NCI-H146 (cell line): ENCODE measurements at regions not wholly inside any gene's neighbourhood (a gene's known extent, or its start where the extent isn't known, plus 50 kb on each side); places are given as distances from the start of the nearest gene placed in this dataset.
"Not testable (repeated sequence)": the region's sequence is repeated elsewhere in the genome, so short reads cannot be mapped to it uniquely, and the experiment has no call there.

Source experiments
- DNase-seq: peaks from one replicate; lab custom pipeline; 2025; lab: John Stamatoyannopoulos, UW

DNA sequence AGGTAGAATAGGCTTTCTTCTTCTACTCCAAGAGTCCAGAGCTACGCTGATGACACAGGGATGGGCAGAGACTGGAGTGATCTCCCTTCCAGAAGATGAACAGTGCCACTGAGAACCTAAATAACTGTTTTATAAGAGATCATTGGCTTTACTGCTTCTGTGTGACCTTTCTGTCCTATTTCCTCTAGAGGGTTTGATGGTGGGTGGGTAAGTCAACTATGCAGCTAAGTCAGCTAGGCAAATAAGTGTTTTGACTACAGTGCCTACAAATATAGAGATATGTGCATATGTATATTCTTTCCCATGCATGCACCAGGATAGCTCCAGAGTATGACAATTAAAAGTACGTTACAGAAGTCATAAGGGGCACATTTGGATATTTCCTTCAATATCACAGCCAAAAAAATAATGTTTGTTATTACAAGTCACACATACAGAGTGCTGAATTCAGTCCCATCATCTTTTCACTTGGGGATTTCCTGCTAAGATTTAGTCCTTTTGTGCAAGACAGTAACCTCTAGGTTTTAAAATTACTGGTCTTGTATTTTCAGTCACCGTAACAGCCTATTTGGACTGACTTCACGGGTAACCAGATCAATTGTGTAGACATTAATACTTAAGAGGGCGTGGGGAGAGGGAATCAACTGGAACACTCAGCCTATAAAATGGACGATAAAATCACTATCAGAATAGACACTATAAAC is 412.6 kb upstream of the SOX5 start:
- DNase-seq = no peak

DNA sequence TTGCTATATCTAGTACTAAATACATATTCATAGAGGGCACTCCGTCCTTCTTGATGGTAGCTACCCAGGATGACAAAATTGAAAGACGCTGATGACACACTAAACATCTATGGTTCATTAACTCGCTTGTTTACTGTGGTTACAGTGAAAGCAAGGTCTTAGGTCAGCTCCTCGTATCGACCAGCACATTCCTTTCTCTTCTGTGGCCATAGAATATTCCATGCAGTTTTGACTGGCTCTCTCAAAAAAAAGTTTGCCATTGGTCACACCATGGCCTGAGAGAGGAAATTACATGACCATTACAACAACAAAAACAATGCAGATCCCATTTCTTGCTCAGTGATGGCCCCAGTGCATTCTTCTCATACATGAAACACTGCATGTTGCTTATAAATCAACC is 411.4 kb upstream of the SOX5 start:
- no peak for DNase-seq

DNA sequence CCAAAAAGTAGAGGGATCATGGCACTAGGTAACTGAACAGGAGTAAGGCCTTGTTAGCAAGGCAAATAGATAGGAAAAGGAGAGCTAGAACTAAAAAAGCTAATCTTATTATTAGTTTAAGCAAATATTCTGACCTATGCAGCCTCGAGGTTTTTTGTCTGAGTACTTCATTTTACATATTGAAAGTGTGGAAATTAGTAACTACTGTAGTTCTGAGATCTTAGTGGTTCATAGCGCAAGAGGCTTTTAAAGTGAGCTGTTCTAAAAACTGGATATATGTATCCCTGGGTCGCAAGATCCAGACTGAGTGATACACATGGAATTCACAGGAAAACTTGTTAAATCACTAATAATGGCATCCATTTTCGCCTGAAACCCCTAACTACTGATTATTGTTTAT is 411.0 kb upstream of the SOX5 start:
- no peak for DNase-seq

DNA sequence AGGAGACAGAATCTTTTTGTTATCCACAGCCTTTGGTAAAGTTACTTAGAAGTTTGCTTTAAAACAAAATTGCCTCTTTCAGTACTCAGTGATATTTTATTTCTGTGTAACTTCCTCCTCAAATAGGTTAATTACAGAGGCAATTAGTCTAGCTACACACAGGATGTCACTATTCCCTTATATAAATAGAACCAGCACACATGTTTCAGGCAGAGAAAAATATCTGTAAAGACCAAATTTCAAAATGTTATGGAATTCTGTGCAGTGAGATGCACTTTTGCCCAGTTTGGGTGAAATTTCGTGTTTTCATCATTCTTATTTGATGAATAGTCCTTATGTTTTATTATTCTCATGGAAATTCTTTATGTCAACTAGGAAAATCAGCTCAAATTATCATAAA is 410.6 kb upstream of the SOX5 start:
- DNase-seq = no peak

DNA sequence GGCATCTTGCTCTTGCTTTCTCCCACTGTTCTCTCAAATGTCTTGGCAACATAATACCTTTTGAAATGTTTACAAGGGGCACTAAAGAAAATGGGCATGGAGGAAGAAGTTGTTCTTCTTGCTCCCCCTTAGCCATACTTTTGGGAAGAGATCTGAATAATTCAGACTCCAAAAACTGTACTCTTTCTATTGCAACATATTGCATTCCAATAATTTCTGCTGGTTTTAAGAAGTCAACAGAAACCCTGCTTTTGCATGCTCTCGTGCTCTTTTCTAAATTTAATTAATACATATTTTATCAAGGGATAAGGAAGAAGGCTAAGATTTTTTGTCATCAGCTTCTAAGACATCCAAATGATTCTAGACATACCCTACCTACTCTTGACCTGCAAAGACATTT is 409.9 kb upstream of the SOX5 start:
- no peak for DNase-seq

DNA sequence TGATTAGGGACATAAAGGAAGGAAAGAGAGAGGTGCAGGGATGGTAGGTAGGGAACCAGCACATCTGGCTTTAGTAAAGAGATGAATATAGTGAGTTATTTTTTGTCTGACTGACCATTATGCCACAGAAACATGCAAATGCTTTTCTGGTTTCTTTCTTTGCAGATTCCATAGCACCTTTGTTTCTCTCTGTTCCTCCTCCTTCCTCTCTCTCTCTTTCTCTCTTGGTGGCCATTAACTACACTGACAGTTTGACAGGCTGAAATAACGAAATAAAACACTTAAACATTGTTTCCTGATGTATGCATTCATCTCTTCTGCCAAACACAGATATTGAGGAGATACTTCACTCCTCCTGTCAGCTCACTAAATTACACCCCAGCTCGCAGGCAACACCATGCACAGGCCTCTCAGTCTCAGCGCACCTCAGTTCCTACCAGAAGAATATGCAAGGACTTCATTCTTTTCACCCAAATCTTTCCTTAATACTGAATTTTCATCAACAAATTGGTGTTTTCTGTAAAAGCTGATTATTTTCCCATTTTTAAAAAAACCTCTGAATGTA is 406.9 kb upstream of the SOX5 start:
- DNase-seq = no peak

DNA sequence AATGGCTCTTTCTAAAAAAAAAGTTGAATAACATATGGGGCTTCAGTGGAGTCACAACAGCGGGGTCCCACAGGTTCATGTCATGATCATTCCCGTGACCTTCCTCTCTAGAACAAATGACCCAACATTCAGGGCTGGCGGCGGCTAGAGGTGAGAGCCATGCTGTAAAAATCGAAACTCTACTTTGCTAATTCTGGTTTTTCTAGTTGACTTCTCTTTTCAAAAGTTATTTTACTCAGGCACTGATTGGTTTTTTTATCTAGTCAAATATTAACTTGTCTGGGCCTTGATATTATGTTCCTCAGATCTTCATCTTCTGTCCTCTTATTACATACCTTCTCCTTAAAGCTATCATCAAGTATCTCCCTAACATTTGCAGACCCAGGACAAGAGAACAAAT is 402.9 kb upstream of the SOX5 start:
- no peak for DNase-seq

DNA sequence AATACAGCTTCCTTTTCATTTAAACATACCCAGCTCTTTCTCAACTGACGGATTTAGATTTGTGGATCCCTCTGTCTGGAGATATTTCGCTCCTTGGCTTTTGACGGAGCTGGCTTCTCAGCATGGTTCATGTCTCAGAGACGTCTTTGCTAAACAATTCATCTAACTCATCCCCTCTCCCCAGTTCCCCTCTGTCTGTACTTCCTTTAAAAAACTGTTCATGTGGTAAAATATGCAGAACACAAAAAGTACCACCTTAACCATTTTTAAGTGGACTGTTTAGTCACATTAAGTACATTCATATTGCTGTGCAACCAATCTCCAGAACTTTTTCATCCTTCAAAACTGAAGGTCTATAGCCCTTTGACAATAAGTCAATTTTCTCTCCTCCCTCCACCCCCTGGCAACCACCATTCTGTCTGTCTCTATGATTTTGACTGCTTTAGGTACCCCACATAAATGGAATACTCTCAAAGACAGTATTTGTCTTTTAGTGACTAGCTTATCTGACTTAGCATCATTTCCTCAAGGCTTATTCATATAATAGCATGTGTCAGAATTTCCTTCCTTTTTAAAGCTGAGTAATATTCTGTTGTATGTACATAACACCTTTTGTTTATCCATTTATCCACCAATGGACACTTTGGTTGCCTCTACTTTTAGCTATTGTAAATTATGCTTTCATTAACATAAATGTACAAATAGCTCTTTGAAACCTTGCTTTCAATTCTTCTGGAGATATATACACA is 399.8 kb upstream of the SOX5 start:
- no peak for DNase-seq

DNA sequence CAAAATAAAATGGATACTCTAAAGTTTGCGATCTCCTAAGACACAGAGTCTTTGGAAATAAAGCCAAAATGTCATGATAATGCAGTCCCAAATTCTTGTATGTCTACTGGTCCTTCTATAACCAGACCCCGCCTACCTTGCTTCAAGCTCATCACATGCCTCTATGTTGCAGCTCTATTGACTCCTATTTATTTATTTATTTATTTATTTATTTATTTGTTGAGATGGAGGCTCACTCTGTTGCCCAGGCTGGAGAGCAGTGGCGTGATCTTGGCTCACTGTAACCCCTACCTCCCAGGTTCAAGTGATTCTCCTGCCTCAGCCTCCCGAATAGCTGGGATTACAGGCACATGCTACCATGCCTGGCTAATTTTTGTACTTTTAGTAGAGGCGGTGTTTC is 398.7 kb upstream of the SOX5 start:
- not testable (repeated sequence) for DNase-seq

DNA sequence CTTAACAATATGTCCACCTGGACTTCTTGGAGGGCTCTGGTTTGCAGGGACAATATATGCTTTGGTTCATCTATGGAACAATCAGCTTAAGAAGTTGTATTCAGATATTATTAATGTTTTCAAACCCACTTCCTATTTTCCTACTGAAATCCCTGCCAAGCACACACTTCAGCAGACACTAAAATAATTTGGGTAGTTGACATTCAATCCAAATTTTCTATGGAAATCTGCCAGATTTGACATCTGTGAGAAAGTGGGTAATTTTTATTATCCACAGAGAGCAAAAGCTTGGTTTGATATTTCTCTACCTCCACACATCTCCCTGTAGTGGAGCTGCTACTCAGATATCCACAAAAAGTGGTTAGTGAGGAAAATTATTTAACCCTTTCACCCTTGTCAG is 378.8 kb upstream of the SOX5 start:
- no peak for DNase-seq

DNA sequence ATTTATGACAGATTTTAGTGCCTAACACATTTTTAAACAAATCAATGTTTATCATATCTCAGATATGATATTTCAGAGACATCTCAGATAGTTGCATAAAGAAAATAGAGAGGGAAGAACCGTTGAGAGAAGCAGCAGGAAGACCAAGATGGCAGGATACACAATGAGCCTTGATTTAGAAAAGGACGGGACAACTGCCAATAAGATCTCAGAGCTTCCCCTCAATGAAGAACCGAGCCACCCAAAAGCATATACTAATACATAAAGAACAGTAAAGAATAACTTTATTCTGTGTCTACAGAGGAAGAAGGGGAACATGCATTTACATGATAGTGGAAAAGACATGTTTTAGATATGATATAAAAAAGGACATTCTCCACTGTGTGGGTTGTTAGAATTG is 375.9 kb upstream of the SOX5 start:
- no peak for DNase-seq

DNA sequence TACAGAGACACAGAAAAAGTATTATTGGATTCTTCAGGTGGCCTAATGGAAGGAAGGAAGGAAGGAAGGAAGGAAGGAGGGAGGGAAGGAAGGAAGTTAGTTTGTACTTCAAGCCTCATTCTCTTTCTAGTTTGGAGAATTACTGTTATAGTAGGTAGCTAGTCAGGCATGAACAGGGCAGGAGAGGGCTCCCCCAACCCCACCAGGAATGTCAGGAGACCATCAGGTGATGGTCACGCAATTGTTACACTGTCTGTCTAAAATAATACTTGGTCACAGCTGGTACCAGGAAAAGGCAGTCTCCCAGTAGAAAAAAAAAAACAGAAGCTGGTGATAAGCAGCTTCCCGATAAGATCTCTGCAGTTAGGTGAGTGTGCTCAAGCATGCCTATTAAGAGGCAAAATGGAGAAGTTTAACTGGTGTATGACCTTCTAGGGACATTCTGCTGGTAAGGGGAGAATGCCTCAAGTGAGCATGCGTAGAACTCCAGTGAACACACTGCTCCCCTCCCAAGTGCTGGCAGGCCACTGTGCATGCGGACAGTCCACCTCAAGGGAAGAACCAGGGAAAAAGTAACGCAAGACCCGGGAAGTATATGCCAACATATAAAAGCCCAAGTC is 358.4 kb upstream of the SOX5 start:
- no peak for DNase-seq

DNA sequence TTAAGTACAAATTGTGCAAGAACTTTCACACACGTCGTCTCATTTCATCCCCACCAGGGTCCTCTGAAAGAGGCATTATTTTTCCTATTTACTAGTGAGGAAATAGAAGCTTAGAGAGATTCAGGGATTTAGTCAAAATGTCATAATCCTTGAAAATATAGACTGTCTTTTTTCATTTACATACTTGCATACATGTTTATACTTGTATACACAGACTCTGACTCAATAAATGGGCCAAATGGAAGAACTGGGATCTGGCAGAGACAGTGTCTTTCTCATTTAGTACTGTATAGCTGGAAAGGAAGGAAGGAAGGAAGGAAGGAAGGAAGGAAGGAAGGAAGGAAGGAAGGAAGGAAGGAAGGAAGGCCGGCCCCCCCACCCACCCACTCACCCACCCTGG is 357.7 kb upstream of the SOX5 start:
- DNase-seq = no peak

DNA sequence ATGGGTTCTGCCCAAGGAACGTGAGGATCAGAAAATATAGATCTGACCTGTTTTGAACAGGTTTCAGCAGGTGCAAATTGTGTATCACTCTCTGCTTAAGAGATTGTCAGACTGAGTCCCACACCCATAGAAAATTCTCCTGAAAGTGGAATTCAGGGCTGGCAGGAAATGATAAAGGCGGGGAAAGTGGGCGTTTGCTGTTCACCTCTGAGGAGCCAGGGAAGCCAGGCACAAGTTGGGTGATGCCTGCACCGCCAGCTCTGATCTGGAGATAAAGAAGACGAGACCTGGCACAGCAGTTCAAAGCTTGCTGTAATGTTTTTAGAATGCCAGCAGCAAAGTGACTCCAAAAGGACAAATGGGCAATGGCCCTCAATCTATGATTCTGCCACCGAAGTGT is 356.5 kb upstream of the SOX5 start:
- no peak for DNase-seq

DNA sequence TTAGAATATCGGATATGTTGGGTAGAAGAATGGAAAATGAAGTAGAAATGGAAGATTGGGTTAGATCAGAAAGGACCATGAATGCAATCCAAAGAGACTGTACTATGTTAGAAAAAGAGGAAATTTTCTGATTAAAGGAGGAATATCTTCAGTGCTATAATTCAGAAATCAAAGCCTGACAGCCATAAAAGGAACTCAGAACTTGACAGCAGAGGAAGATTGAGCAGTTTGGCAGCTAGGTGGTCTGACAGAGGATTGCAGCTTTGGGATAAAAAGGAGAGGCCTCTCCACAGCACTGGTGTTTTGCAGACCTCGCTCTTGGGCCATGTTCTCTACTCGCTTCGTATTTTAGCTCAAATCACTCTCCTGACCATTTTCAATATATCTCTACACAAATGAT is 354.8 kb upstream of the SOX5 start:
- no peak for DNase-seq

DNA sequence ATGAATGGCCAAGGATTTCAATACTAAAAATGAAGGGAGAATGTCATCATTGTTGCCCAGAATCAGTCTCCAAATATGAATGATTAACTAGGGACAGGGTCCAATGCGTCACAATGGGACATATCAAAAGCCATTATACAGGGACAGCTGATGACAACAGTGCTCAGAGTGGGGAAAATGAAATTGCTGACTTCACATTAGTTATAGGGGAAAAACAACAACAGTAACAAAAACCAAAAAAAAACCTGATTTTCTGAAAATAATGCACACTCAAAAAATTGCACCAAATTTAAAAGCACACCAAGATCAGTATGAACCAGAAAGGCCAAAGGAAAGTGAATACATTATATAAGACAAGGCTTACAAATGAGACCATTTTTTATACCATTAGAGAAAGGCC is 353.2 kb upstream of the SOX5 start:
- DNase-seq = no peak

DNA sequence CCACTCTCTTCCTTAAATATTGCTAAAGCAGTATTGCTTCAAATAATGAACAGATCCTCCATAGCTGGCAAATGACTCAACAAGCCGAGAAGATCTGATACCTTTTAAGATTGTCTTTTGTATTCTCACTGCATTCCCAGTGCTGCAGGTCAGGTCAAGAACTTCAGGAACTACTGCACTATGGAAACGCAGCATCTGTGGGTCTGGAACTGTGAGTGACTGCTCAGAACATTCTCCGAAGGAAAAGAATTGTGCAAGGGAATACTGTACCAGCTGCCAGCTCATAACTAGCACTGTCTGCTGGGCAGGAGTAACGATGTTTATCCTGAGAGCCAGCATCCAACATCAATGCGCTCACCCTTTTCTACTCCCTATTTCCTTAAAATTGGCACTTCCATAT is 348.0 kb upstream of the SOX5 start:
- no peak for DNase-seq

DNA sequence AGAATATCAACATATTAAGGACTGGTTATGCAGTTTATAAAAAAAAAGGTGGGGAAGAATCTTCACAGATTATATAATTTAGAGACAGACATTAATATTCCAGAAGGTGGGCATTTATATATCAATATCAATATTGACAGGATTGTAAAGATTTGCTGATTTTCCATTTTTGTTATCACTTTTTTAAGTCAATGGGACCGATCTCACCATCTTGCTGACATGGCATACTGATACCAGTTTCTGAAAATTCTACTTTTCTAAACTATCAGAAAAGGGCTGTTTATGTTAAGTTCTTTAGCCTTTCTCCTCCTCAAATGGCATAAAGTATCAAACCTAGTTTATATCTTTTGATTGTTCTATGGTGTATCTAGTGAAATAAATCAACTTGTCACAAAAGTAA is 344.1 kb upstream of the SOX5 start:
- no peak for DNase-seq

DNA sequence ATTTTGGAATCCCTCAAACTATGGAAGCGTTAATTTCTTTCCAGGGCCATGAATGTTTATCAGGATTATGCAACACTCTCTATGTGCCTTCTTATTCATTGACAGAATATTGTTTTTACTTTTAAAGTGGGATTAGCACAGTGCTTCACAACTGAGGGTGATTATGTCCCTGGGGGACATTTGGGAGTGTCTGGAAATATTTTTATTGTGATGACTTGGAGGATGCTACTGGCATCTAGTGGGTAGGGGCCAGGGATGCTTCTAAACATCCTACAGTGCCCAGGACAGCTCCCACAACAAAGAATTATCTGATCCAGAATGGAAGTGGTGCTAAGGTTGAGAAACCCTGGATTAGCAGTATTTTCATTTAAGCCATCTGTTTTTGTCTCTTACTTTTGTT is 338.5 kb upstream of the SOX5 start:
- no peak for DNase-seq

DNA sequence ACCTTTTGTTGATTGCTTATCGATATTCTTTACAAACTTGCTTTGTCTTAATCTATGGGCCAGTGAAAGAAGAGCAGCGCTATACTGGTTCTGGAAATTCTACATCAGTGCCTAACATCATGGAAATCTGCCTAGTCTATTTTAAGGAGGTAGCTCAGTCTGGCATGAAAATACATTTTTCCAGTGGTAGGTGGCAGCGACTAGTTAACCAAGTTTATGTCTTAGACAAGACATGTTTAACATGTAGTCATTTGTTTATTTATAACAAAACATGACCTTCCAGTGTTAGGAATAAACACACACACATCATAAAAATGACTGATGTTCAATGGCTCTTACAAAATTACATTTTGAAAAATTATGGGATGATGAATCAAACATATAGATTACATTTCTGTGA is 336.0 kb upstream of the SOX5 start:
- no peak for DNase-seq

DNA sequence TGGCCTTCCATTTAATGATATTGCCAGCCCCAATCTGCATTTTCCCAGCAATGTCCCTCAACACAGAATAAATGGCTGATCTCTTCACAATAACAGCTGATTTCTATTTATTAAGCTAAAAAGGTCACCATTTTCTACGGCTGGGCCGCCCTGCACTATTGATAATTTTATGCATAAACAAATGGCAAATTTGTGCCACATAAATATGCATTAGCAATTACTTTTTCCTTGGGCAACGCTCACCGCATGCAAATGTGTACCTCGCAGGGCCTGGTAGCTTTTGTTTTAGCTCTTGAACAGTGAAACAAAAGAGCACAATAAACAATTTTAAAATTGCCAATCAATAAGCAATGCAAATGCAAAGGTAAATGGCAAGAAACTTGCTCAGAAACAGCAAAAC is 331.9 kb upstream of the SOX5 start:
- no peak for DNase-seq

DNA sequence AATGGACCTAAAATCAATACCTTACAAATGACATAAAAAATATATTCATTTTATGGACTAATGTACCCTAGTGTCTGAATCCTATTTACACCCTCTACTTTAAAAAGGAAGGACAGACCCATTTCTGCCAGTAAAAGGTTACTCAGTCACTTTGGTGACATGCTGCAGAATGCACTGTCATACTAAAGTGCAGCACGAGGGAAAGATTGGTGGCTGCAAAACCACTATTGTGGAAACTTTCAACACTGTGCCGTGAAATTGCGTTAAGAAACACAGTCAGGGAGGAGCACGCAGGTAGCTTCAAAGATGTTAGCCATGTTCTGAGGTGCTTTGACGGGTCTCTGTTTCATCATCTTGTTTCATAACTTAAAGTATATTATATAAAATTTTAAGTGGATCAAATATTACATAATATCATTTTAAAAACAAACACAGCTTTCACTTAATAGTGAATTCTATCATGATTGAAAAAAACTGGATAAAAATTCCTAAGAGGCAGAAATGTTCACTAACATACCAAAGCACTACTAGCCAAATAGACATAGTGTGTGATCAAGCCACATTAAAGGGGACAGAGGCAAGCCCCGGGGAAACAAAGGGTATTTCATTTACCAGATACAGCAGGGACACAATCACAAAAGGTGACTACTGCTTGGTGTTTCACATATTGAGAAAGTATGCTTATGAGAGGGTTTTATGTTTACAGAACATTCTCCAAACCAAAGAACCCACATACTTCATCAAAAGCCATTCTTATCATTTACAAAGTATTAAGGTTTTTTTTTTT is 330.8 kb upstream of the SOX5 start:
- no peak for DNase-seq
